ENCODE measurements at regions not wholly inside any gene's neighbourhood (a gene's known extent, or its start where the extent isn't known, plus 50 kb on each side); places are given as distances from the start of the nearest gene placed in this dataset.

DNA sequence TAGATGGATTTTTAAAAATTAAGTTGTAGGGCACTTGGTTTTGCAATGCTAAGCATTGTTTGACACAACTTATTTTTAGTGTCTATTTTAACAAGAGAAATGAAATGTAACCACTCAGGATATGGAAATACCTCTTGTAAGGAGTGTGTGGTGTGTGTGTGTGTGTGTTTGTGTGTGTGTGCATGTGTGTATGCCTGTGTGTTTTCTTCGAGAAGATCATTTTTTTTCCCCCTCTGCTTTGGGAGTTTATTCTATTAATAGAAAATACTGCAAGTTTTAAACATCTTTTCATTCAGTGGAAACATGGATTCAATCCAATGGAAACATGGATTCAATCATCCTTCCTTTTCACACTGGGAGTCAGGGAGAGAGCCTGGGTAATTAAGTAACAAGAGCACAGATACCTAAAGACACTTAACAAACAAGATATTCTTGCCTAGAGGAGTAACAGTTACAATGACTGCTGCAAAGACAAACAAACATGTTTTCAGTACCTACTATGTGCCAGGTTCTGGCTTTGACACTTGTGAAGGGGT is 567.2 kb upstream of the TBL1XR1 start:
- TF ChIP-seq CTCF (conservative IDR thresholded peaks at IDR 0.05): no peak
- TF ChIP-seq ZFX (IDR thresholded peaks at IDR 0.05): no peak

All from C4-2B (cell line).